ENCODE measurements at regions not wholly inside any gene's neighbourhood (a gene's known extent, or its start where the extent isn't known, plus 50 kb on each side); places are given as distances from the start of the nearest gene placed in this dataset.

DNA sequence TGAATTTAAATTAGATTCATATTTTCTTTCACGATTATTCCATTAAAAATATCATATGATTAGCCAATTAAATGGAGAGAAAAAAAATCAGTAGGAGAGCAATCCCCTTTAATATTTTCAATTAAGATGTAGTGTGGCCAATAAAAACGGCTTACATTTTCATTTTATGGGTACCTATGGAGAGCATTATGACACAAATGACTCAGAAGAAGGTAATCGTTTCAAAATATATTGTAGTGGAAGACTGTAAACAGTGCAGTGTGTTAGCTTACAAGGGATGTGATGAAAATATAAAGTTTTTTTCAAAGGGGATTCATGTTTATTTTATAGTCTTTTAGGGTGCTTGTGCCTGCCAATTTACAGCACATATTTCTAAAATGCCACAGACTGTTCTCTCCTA, 1507.4 kb upstream of the CELF4 start:
- no peak for DNase-seq (ENCODE audit: low read depth)

DNA sequence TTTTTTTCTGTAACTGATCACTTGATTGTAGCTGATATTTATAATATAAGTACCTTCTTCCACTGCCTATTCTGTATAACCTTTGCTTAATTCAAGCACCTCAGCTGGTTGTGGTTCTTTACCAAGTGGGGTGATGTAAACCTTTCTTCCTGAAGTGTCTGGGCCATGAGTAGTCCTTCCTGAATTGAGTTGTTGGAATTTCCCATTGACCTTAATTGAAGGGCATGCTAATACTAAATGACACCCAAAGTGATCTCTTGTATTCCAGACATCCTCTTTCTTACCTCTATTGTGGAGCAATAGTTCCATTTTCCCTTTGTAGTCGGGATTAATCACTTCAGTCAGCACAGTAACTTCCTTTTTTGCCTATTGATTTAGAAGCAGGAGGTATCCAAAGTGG, 1496.8 kb upstream of the CELF4 start:
- no peak for DNase-seq (ENCODE audit: low read depth)

DNA sequence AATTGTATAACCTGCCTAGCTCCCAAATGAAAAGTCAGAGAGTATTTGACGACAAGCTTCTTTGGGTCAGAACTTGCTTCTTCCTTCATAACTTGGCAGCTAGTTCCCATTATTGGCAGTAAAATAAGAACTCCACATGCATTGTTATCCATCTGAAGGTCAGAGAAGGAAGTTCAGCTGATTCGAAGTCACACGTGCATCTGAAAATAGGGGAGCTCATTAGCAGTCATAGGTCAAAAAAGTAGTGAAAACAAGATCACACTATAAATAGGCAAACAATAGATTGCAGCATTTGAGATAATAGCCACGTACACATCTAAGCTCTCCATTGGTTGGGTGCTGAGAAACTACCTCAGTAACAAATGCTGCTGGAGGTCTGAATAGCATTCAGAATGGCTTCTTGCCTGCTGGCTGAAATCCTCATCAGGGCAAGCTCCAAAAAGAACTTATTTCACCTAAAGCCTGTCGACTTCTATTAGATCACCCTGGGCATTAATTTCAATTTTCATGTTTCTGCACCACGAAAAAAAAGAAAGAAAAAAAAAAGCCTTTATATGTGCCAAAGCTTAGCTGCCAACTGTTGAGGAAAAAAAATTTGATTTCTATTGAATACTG, 1492.9 kb upstream of the CELF4 start:
- DNase-seq (ENCODE audit: low read depth), result no peak

DNA sequence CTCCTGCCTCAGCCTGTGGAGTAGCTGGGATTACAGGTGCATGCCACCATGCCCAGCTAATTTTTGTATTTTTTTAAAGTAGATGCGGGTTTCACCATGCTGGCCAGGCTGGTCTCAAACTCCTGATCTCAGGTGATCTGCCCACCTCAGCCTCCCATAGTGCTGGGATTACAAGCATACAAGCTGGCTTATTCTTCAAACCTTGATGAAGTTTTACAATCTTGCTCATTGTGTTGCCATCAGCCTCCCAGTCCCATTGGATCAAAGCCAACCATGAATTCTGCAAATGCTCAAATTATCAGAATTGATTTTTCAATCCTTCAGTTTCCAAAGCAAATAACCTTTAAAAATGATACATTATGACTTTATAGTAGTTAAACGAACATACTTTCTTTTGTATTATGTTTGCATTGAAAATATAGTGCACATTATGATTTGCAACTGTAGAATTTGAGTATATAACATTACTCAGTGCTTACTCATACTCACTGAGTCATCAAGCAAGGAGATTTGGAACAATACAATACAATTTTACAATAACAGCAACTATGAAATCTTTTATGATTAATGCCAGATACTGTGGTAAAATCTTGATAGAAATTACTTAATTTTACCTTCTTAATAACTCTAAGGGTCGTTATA, 1491.9 kb upstream of the CELF4 start:
- no peak for DNase-seq (ENCODE audit: low read depth)

DNA sequence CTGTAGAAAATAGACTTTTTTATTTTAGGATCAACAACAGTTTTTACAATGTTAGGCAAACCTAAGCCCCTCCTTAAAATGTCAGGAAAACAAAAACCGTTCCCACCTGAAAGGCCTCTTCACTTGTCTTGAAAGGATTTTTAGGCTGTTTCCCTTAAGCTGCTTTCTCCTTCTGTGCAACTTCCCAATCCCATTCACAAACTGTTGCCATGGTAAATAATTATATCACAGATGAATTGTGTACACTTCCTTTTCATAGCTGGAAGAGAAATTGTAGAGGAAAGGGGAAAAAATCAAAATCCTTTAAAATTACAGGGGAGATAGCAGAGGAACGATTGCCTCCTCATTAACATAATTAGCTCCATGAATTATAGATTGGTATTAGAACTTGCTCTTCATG, 1488.0 kb upstream of the CELF4 start:
- no peak for DNase-seq (ENCODE audit: low read depth)

DNA sequence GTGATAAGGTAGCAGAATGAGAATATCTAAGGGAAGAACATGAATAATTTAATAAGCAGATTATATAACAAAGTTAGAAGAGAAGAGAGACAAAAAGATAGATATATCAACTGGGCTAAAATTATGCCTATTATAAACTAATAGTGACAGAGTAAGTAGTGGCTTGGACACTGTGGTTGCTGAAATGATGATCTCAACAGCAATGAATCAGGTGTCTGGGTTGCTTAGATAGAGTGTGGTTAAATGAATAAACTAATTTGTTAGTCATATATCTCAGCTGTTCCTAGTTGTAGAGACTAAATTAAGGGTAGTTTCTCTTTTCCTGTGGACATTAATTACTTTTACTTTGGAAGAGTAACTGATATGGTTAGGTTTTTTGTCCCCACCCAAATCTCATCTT, 1485.4 kb upstream of the CELF4 start:
- DNase-seq (ENCODE audit: low read depth), result no peak

DNA sequence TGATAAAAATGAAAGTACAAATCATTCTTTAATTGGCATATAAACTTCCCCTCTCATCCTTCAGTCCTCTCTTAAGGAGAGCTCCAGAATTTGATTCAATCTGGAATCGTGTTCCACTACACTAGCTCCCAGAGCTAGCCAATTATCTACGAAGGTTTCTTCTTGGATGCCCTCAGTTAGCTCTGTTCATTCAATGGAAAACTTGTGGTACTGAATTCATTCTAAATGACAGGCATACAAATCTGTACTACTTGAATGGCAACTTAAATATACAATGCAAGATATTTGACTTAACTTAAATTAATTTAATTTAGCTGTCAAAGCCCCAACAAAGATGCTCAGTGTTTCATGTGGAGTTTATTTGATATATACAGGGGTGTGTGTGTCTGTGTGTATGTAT, 1474.2 kb upstream of the CELF4 start:
- DNase-seq (ENCODE audit: low read depth), result no peak

DNA sequence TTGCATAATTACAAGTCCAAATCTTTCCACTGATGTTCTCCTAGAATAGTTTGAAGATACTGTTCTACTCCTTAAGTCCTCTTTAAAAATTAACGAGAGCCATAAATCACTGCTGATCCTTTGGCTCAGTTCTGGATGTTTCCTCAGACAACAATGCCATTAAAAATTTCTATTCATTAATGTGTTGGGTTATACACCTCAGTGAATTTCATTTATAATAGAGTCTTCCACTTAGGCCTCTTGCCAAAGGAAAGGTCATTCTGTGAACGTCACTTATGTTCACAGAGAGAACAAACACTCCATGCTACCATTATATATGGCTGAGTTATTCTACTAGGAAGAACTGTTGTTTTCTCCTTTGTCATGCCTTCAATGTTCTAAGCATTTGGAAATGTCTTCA, 1472.3 kb upstream of the CELF4 start:
- no peak for DNase-seq (ENCODE audit: low read depth)

DNA sequence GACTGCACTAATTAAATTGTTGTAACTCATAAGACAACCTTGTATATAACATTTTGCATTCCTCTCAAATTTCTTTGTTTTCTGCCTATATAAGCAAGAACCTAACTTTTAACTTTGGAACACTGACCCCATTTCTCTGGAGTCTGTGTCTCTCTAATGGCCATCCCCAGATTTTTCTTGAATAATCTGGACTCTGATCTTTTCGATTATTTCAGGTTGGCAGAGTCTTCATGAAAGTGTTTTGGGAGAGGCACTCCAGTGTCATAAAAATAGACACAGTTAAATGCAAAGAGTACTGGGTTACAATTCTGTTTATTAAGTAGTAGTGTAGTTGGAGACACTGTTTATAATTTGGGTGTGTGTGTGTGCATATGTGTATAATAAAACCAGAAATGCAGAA, 1467.7 kb upstream of the CELF4 start:
- DNase-seq (ENCODE audit: low read depth), result no peak

DNA sequence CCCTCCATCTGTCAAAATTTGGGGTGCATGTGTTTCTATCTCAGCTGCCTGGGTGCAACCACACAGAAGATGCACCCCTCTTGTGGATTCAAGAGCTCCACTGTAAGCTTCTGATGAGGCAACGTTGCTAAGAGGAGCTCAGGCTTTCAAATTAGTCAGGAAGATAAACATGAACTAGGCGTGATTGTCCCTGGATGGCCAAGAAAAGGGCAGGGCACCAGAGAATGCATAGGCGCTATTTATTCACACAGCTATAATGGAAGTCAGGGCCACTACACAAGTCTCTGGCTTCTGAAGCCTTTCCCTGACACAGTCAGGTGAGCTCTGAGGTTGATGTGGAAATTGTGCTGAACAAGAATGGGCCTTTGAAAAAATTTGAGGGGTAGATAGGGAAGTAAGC, 1466.0 kb upstream of the CELF4 start:
- DNase-seq (ENCODE audit: low read depth), result no peak

DNA sequence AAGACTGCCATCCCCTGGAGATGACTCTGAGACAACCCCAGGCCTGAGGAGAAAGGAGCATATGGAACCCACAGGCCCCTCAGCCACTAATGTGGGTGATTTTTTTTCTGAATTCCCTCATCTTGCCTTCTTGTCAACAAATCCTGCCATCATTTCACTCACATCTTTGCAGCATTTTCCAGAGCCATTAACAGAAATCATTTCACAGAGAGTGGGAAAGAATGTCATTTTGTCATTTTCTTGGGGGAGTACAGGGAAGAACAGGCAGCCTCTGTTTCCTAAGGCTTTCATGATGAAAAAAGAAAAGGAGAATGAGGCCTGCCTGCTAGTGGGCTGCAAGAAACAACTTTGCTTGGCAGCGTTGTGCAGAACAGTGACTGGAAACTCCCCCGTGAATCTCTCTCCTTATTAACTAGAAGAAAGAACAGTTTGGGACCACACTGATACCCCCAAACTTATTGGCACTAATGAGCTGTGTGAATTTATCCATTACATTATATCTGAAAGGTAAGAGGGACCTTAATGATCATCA, 1464.6 kb upstream of the CELF4 start:
- DNase-seq (ENCODE audit: low read depth), result no peak

DNA sequence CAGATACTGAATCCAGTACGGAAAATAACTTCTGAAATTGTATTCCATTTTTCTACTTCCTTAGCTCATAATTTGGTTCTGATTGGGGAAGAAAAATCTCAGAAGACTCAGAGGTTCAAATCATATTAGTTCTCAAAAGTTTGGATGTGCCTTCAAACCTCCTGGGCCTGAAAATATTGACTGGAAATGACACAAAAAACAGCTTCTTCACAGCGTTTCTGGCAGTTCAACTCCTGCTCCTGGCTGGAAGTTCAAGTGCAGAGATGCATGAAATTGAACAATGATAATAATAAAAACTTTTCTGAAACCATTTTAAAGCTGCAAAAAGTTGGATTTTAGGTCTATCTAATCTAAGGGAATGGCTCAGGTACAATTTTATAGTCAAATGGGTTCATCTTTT, 1459.9 kb upstream of the CELF4 start:
- no peak for DNase-seq (ENCODE audit: low read depth)

DNA sequence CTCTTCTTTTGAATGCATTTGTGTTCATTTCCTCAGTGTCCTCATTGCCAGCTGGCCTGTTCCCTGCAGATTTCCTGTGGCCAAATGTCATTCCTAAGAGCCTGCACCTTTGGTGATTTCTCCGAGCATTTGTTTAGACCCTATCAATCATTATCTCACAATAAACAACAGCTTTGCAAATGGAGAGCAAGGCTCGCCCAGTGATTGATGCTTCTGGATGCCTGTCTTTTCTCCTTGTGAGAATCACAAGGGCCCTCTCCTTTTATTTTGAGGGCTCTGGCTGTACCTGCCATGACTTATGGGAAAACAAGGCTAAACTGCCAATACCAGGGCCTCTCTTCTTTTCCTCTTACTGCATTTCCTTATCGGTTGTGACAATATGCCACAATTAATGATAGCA, 1454.4 kb upstream of the CELF4 start:
- DNase-seq (ENCODE audit: low read depth), result no peak

DNA sequence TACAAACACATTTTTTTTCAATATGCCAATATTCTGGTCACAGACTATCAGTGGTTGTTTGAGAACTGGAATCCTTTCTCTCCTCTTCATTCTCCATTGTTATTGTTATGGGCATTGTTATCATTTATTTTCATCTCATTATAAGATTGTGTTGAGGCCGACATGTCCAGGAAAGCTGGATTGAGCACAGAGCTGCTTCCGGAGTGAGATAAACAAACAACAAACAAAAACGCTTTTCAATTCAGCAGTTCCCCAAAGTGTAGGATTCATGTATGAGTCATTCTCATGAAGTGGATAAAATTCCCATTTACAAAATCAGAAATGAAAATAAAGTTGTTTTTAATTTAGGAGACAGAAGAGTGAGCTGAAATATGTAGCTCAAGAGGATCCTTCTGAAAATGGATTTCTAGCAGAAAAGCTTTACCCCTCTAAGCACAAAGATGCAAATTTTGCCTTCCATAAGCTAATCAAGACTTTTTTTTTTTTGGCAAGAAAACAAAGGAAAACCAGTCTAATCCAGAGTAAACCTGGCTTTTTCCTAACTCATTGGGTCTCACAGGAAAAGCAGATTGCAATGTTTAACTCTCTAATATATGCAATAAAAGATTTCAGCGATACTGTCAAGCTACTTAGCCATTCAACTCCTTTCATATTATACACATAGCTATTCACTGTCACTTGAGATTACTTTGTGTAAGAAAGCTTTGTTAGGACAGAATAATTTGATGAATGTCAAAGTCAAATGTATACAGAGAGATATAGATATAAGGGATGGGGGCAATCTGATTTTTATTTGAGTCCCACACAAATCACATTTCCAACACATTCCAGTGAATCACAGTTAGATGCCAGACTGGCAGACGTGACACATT, 1441.7 kb upstream of the CELF4 start:
- DNase-seq (ENCODE audit: low read depth), result no peak

DNA sequence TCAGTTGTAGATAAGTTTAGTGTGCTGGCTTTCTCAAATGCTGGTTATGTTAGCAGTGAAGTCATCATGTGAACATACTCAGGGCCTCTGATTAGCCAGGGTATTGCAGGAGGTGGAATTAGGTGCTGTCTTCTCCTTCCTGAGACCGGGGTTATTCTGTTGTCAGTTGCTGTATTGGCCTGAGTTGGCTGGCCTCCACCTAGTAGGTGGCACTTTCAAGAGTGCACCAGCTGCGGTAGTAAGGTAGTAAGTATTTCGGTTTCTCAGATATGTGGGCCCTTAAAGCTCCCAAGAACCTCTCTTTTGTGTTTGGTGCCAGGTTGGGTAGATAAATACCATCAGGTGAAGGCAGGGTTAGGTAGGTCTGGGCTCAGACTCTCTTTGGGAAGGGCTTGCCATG, 1430.5 kb upstream of the CELF4 start:
- DNase-seq (ENCODE audit: low read depth), result no peak

DNA sequence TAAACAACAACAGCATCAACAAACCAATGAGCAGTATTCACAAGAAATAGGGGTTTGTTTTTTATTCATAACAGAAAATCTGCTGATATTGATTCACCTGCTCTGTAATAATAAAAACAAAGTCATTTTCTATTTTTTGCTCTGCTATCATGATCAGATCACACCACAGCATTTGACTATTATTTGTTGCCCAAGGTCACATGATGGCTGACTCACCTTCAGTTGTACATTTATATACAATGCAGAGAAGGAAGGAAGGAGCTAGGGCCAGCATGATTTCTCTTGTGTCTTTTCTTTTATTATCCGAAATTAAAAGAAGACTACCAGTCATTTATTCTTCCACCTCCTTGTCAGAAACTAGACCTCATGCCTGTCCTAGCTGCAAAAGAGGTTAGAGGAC, 1427.7 kb upstream of the CELF4 start:
- no peak for DNase-seq (ENCODE audit: low read depth)

DNA sequence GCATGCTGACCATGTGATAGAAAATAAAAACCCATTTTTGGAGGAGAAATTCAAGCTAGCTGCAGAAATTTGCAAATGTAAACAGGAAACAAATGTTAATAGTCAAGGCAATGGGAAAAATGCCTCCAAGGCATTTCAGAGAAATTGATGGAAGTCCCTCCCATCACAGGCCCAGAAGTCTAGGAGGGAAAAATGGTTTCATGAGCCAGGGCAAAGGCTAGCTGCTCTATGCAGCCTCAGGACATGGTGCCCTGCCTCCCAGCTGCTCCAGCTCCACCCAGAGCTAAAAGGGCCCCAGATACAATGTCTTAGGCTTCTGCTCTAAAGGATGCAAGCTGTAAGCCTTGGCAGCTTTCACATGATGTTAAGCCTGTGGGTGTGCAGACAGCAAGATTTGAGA, 1419.4 kb upstream of the CELF4 start:
- DNase-seq (ENCODE audit: low read depth), result no peak

DNA sequence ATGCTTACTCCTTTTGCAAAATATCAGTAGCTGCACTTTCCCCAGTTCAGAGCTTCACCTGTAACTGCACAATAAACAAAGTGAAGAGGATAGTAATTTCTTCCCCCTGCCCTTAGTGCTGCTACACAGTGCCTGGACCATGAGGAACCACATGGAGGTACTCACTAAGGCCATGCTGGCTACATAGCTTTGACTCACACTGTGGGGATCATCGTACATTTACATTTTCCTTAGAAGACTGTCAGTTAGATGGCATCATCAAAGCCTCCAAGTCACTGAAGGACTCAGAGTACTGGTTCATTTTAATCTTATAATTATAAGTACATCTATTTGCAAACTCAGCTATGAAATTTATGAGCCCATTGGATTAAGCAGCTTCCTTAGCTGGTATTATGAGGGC, 1416.5 kb upstream of the CELF4 start:
- no peak for DNase-seq (ENCODE audit: low read depth)

DNA sequence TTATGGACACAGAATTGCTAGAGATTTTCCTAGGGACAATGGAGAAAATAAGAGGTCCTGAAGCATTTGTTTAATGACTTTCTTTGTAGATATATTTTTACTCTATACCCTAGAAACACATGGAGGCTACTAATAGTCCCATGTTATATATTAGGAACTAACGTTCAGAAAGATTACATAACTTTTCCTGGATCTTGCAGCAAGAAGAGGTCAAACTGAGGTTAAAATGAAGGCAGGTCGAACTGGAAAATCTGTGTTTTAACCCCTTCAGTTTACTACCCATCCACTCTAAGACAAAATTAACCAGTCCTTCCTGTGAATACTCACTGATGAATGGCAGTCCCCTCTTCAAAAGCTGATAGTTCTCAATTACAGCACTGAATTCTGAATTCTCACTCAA, 1415.8 kb upstream of the CELF4 start:
- DNase-seq (ENCODE audit: low read depth), result no peak

DNA sequence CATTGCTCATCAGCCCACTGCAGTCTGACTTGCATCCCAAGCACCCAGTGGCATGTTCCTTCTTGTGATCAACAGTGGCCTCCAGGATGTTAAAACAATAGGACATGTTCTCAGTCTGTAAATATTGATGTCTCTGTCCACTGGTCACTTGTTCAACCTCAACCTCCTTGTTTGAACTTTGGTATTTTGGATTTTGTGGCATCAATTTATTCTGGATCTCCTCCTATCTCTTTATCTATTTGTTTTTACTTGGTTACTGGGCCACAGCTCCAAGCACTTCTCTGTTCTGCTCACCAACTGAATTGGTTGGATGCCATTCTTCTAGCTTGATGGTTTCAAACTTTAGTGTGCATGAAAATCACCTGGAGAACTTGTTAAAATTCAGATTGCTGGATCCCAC, 1414.8 kb upstream of the CELF4 start:
- no peak for DNase-seq (ENCODE audit: low read depth)

DNA sequence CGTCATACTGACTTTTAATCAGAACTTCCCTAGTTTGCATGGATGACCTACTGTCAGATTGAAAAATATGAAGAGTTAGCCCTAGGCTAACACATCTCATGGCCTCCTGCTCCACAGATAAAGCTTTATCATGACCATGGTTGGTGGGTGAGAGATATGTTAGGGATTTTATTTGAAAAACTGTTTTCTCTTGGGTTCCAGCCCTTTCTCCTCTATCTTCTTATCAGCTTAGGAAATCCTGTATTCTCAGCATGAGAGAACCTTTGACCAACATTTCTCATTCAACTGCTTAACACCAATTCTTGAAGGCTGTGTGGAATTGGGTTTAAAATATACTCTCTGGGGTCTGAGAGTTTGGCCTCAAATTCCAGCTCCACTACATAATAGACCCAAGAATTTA, 1407.0 kb upstream of the CELF4 start:
- no peak for DNase-seq (ENCODE audit: low read depth)

DNA sequence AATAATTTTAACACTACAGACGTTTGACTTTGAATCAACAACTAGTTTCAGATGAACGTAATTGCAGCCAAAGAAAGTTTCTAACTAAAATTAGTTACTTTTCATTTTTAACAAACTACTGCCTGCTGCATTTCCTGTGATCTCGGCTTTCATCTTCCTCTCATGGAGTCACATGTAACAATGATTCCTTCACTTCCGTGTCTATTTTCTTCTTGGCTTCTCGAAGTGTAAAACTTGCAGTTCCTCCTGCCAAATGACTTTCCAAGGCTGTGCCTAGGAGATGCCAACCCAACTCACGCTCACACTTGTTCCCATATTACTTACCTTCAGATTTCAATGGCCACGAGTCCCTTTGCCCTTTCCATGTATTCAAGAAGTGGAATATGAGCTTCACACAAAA, 1406.3 kb upstream of the CELF4 start:
- DNase-seq (ENCODE audit: low read depth), result no peak

DNA sequence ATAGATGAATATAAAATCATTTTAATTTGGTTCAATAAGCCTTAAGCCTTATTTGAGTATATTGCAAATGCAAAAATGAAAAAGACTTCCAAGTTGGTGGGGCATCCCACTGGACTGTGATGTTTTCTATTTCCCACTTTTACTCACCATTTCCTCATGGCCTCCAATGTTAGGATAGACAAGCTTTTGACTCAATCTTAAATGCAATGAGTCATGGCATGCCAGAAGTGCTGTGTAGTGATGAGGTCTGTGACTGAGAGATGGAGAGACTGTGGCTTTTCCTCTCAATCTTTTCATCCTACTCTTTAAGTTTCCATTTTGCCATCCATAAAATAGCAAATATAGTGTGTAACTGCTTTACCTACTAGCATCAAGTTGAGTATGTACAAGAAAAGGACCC, 1401.2 kb upstream of the CELF4 start:
- DNase-seq (ENCODE audit: low read depth), result no peak
